Neural progenitor cell (in vitro differentiated cells): ENCODE measurements at regions not wholly inside any gene's neighbourhood (a gene's known extent, or its start where the extent isn't known, plus 50 kb on each side); places are given as distances from the start of the nearest gene placed in this dataset.
A peak's percentile ranks its signal among the peaks of the same experiment; 100 is the strongest.

Experiments used
- DNase-seq: peaks from one replicate; pipeline ENCODE4 v3.0.0-alpha.2; 2016; ENCODE audit warnings: low spot score
- H2AFZ ChIP-seq: fragments of 200-600 bp; sonication (generic); replicated peaks from 2 replicates; pipeline ENCODE4 v1.6.1; 2016; ENCODE audit warnings: antibody characterized with exemption
- H3F3A ChIP-seq: fragments of 200-600 bp; sonication (generic); 2 replicates; pipeline ENCODE4 v1.6.1; 2016; ENCODE audit warnings: antibody characterized with exemption, low read depth
- H3K27ac ChIP-seq: fragments of 200-600 bp; sonication (generic); 2 replicates; pipeline ENCODE4 v1.5.1; 2016; ENCODE audit warnings: mild to moderate bottlenecking
- H3K27me3 ChIP-seq: fragments of 200-600 bp; sonication (generic); 2 replicates; pipeline ENCODE4 v1.6.1; 2016; ENCODE audit warnings: mild to moderate bottlenecking, moderate library complexity
- H3K36me3 ChIP-seq: fragments of 200-600 bp; sonication (generic); 2 replicates; pipeline ENCODE4 v1.5.1; 2016
- H3K4me1 ChIP-seq: fragments of 200-600 bp; sonication (generic); 2 replicates; pipeline ENCODE4 v1.6.1; 2016; ENCODE audit warnings: mixed run types
- H3K4me2 ChIP-seq: fragments of 200-600 bp; sonication (generic); 2 replicates; pipeline ENCODE4 v1.6.1; 2016
- H3K4me3 ChIP-seq: fragments of 200-600 bp; sonication (generic); 2 replicates; pipeline ENCODE4 v1.5.1; 2016
- H3K79me2 ChIP-seq: fragments of 200-600 bp; sonication (generic); 2 replicates; pipeline ENCODE4 v1.6.1; 2016; ENCODE audit warnings: low read depth
- H3K9ac ChIP-seq: fragments of 200-600 bp; sonication (generic); 2 replicates; pipeline ENCODE4 v1.6.1; 2016
- H3K9me3 ChIP-seq: fragments of 200-600 bp; sonication (generic); 2 replicates; pipeline ENCODE4 v1.5.1; 2016; ENCODE audit warnings: low read depth
- H4K20me1 ChIP-seq: fragments of 200-600 bp; sonication (generic); 2 replicates; pipeline ENCODE4 v1.6.1; 2016; ENCODE audit warnings: low read depth
- H3K27ac Mint-ChIP-seq: 3 replicates; pipeline ENCODE4 v1.8.0; 2021; ENCODE audit warnings: mixed read lengths
- H3K27me3 Mint-ChIP-seq: 2 replicates; pipeline ENCODE4 v1.8.0; 2022; ENCODE audit warnings: low read depth, mild to moderate bottlenecking, inconsistent platforms, moderate library complexity, mixed read lengths; ENCODE audit not compliant: insufficient read depth
- H3K36me3 Mint-ChIP-seq: 3 replicates; pipeline ENCODE4 v1.8.0; 2021; ENCODE audit warnings: mixed read lengths
- H3K4me1 Mint-ChIP-seq: 3 replicates; pipeline ENCODE4 v1.8.0; 2021; ENCODE audit warnings: mixed read lengths
- H3K4me3 Mint-ChIP-seq: 3 replicates; pipeline ENCODE4 v1.8.0; 2021; ENCODE audit warnings: mild to moderate bottlenecking, moderate library complexity, mixed read lengths
- H3K9me3 Mint-ChIP-seq: 3 replicates; pipeline ENCODE4 v1.8.0; 2020; ENCODE audit warnings: mixed read lengths
- CTCF ChIP-seq: fragments of 200-600 bp; sonication (generic); IDR thresholded peaks from 2 replicates; pipeline ENCODE4 v1.5.1; 2017; ENCODE audit warnings: antibody characterized with exemption, mild to moderate bottlenecking
- EZH2 ChIP-seq: fragments of 200-600 bp; sonication (generic); IDR thresholded peaks from 2 replicates; pipeline ENCODE4 v1.6.1; 2017; ENCODE audit warnings: antibody characterized with exemption, mild to moderate bottlenecking, moderate library complexity
- EZH2phosphoT487 ChIP-seq: fragments of 200-600 bp; sonication (generic); IDR thresholded peaks from 2 replicates; pipeline ENCODE4 v1.6.1; 2017; ENCODE audit warnings: antibody characterized with exemption

DNA sequence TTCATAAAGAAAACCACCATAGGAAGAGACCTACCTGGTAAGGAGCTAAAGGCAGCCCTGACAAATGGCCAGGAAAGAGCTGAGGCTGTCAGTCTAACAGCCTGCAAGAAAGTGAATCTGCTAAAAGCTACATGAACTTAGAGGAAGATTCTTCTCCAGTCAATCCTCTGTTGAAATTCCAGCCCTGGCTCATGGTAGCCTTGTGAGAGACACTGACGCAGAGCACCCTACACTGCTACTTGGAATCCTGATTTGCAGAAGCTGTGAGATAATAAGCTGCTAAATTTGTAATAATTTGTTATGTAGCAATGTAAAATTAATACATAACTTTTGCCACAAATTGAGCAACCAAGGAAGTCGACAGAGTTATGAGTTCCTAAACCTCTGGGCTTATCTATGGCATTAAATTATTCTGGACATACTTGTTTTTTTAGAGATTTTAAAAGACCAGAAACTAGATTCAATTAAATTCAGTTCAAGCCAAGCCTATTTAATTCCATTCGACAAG, 257.0 kb downstream of the ETNK1 start:
- Mint-ChIP-seq H3K4me1 (no peaks in the 10 kb centered on the region), H3K27me3 (no peaks in the 10 kb centered on the region), H3K9me3 (no peaks in the 10 kb centered on the region), H3K36me3 (no peaks in the 10 kb centered on the region), H3K4me3 (no peak overlapping the region), H3K27ac (no peak overlapping the region)
- Histone ChIP-seq H3K4me1 (no peaks in the 10 kb centered on the region), H3K79me2 (no peaks in the 10 kb centered on the region), H3K9me3 (no peaks in the 10 kb centered on the region), H3K27me3 (no peaks in the 10 kb centered on the region), H3K9ac (no peak overlapping the region), H3F3A (no peaks in the 10 kb centered on the region), H3K4me2 (no peak overlapping the region), H2AFZ (no peak overlapping the region), H3K4me3 (no peak overlapping the region), H3K36me3 (no peaks in the 10 kb centered on the region), H3K27ac (no peak overlapping the region), H4K20me1 (no peaks in the 10 kb centered on the region)
- no peak for TF ChIP-seq EZH2phosphoT487
- no peak for TF ChIP-seq CTCF
- no peak for TF ChIP-seq EZH2
- no peak for DNase-seq

DNA sequence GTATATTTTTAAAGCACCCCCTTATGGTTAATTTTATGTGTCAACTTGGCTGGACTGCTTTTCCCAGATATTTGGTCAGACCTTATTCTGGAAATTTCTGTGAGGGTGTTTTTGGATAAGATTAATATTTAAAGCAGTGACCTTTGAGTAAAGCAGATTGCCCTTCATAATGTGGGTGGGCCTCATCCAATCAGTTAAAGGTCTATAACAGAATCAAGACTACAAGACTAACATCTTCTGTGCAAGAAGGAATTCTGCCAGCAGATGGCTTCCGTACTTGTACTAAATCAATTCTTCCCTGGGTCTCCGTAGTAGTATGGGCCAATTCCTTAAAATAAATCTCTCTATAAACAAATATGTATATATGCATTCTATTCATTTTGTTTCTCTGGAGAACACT, 257.6 kb downstream of the ETNK1 start:
- Mint-ChIP-seq H3K27ac (no peak overlapping the region), H3K27me3 (no peaks in the 10 kb centered on the region), H3K4me1 (no peaks in the 10 kb centered on the region), H3K4me3 (no peak overlapping the region), H3K9me3 (no peaks in the 10 kb centered on the region), H3K36me3 (no peaks in the 10 kb centered on the region)
- Histone ChIP-seq H2AFZ (no peak overlapping the region), H3K27me3 (no peaks in the 10 kb centered on the region), H3K4me3 (no peak overlapping the region), H4K20me1 (no peaks in the 10 kb centered on the region), H3K9ac (no peak overlapping the region), H3F3A (no peaks in the 10 kb centered on the region), H3K9me3 (no peaks in the 10 kb centered on the region), H3K79me2 (no peaks in the 10 kb centered on the region), H3K27ac (no peak overlapping the region), H3K4me1 (no peaks in the 10 kb centered on the region), H3K4me2 (no peak overlapping the region), H3K36me3 (no peaks in the 10 kb centered on the region)
- DNase-seq = no peak
- TF ChIP-seq EZH2phosphoT487 (no peak), CTCF (no peak), EZH2 (no peak)

DNA sequence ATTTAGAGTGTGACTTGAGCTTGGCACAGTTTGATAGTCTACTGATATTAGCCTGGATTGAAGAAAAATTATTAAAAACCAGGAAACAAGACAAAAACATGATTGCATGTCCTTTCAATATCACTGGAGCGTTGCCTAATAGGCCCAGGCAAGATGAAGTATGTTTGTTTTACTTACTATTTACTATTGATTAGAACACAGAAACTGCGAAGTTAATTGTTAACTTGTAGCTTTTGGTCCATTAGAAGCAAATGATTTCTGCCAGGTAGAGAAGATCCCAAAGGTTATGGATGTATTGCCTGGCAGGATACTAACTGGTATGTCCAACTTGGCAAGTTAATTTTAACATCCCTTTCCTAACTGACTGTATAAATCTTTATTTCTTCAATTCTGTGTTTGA, 268.9 kb downstream of the ETNK1 start:
- H3F3A ChIP-seq = no peaks in the 10 kb centered on the region
- H2AFZ ChIP-seq = no peak overlapping the region
- no peaks in the 10 kb centered on the region for H3K27me3 ChIP-seq
- DNase-seq = no peak
- no peak overlapping the region for H3K4me3 ChIP-seq
- H4K20me1 ChIP-seq = no peaks in the 10 kb centered on the region
- H3K4me2 ChIP-seq = no peak overlapping the region
- no peak overlapping the region for H3K9ac ChIP-seq
- no peaks in the 10 kb centered on the region for H3K79me2 ChIP-seq
- TF ChIP-seq CTCF (no peak), EZH2phosphoT487 (no peak)
- Mint-ChIP-seq H3K27me3 (no peaks in the 10 kb centered on the region), H3K4me1 (no peaks in the 10 kb centered on the region), H3K36me3 (no peaks in the 10 kb centered on the region), H3K4me3 (no peak overlapping the region), H3K9me3 (peaks cover 5% of the 10 kb centered on the region), H3K27ac (no peak overlapping the region)
- peaks cover 10% of the 10 kb centered on the region for H3K4me1 ChIP-seq
- no peaks in the 10 kb centered on the region for H3K36me3 ChIP-seq
- H3K9me3 ChIP-seq = no peaks in the 10 kb centered on the region
- no peak overlapping the region for H3K27ac ChIP-seq

GRCh38 chr12:22899184-22899583, 274.2 kb downstream of the ETNK1 start:
- no peak overlapping the region for H3K27ac Mint-ChIP-seq
- H3K36me3 ChIP-seq = no peaks in the 10 kb centered on the region

More at GRCh38 chr12:22899184-22899583, 274.2 kb downstream of the ETNK1 start:
- Histone ChIP-seq H3K4me3 (no peak overlapping the region), H3F3A (peaks cover 3% of the 10 kb centered on the region), H3K27me3 (no peaks in the 10 kb centered on the region), H4K20me1 (no peaks in the 10 kb centered on the region), H3K27ac (no peak overlapping the region), H3K9ac (no peak overlapping the region), H3K9me3 (no peaks in the 10 kb centered on the region), H3K4me1 (peaks cover 29% of the 10 kb centered on the region), H3K4me2 (peak overlapping the region; percentile 57), H3K79me2 (no peaks in the 10 kb centered on the region), H2AFZ (peak overlapping the region; percentile 82)
- TF ChIP-seq EZH2 (no peak), CTCF (no peak), EZH2phosphoT487 (no peak)
- peaks cover 2% of the 10 kb centered on the region for H3K27me3 Mint-ChIP-seq
- H3K36me3 Mint-ChIP-seq = no peaks in the 10 kb centered on the region
- H3K4me1 Mint-ChIP-seq = peaks cover 2% of the 10 kb centered on the region
- peak; percentile 21 for DNase-seq
- no peaks in the 10 kb centered on the region for H3K9me3 Mint-ChIP-seq
- no peak overlapping the region for H3K4me3 Mint-ChIP-seq
